ENCODE measurements at regions not wholly inside any gene's neighbourhood (a gene's known extent, or its start where the extent isn't known, plus 50 kb on each side); places are given as distances from the start of the nearest gene placed in this dataset.

DNA sequence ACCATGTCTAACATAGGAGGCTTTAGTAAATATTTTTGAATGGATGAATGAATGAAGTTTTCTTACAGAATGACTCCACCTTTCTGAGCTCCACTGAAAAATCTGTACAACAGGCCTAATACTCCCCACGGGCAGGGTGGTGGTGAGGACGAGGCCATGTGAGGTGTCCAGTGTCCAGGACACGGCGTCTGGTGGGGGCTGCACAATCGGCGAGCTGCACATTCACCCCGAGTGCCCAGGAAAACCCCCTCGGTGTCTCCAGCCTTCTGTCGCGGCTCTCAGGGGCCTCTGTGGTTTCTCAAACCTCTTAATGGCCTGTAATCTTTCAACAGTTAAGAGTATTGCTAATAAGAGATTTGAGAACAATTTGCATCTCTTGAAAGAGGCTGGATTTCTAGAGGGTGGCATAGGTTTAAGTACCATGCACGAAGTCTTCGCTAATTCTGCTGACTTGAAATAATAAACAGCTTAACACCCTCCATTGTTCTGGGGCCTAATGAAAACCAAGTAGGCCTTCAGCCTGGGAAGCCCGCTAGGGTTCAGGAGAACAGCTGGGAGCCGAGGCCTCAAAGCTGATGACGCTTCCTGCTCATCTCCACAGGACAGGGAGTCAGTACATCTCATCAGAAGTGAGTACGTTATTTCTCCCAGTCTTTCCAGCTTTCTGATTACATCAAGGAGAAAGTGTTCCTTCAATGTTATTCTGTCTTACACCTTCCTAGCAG, 304.6 kb upstream of the FOXF1 start:
- no peaks in the 10 kb centered on the region for H3K4me1 ChIP-seq (ENCODE audit: control insufficient read depth, insufficient read depth, low read length, poor library complexity, severe bottlenecking)
- H3K36me3 ChIP-seq (ENCODE audit: control insufficient read depth, insufficient read depth, low read length) = no peaks in the 10 kb centered on the region
- H3K9me3 ChIP-seq (ENCODE audit: control insufficient read depth, low read length) = no peaks in the 10 kb centered on the region
- no peak overlapping the region for H3K27ac ChIP-seq (ENCODE audit: insufficient read depth, low read length, poor library complexity, severe bottlenecking)
- no peak for DNase-seq
- no peak overlapping the region for H3K4me3 ChIP-seq (ENCODE audit: insufficient read depth, low read depth, low read length, poor library complexity, severe bottlenecking)
- no peaks in the 10 kb centered on the region for H3K27me3 ChIP-seq (replicated peaks; ENCODE audit: control insufficient read depth, insufficient read depth, low read length, poor library complexity, severe bottlenecking)

DNA sequence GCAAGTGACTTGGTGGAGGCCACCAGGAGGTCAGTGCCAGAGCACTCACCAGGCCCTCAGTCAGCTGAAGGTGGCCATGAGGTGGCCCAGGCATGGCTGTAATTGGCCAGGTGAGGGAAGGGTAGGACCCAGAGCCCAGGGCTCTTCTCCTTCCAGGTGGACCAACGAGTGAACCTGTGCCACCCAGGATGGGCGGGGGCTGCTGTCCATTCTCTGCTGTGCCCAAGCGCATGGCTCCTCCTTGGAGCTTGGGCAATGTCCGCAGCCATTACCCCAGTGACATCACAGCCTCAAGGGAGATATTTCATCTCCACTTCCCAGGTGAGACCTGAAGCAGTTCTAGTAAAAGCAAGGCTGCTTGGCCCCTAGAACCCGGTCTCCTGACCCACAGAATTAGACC, 303.0 kb upstream of the FOXF1 start:
- Histone ChIP-seq H3K4me3 (ENCODE audit: insufficient read depth, low read depth, low read length, poor library complexity, severe bottlenecking) (no peak overlapping the region), H3K9me3 (ENCODE audit: control insufficient read depth, low read length) (no peaks in the 10 kb centered on the region), H3K27me3 (replicated peaks; ENCODE audit: control insufficient read depth, insufficient read depth, low read length, poor library complexity, severe bottlenecking) (no peaks in the 10 kb centered on the region), H3K36me3 (ENCODE audit: control insufficient read depth, insufficient read depth, low read length) (no peaks in the 10 kb centered on the region), H3K4me1 (ENCODE audit: control insufficient read depth, insufficient read depth, low read length, poor library complexity, severe bottlenecking) (no peaks in the 10 kb centered on the region), H3K27ac (ENCODE audit: insufficient read depth, low read length, poor library complexity, severe bottlenecking) (no peak overlapping the region)
- DNase-seq = no peak

DNA sequence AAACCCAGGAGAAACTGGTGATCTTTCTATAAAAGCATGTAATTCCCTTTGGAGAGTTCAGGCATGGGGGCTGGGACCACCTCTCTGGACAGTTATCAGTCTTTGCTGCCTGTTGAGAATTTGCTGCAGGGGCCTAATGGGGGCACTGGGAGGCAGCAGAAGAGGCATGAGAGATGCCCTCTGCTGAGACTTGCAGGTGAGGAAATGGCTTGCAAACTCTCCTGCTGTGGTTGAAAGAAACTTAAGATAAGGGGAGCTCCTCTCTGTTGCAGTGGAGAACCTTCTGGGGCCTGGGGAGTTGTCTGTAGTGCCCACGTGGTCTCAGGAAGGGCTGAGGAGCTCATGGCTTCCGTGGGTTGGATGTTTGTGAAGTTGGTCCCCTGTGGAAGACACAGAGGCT, 301.1 kb upstream of the FOXF1 start:
- H3K27me3 ChIP-seq (replicated peaks; ENCODE audit: control insufficient read depth, insufficient read depth, low read length, poor library complexity, severe bottlenecking) = no peaks in the 10 kb centered on the region
- H3K27ac ChIP-seq (ENCODE audit: insufficient read depth, low read length, poor library complexity, severe bottlenecking) = no peak overlapping the region
- no peak overlapping the region for H3K4me3 ChIP-seq (ENCODE audit: insufficient read depth, low read depth, low read length, poor library complexity, severe bottlenecking)

DNA sequence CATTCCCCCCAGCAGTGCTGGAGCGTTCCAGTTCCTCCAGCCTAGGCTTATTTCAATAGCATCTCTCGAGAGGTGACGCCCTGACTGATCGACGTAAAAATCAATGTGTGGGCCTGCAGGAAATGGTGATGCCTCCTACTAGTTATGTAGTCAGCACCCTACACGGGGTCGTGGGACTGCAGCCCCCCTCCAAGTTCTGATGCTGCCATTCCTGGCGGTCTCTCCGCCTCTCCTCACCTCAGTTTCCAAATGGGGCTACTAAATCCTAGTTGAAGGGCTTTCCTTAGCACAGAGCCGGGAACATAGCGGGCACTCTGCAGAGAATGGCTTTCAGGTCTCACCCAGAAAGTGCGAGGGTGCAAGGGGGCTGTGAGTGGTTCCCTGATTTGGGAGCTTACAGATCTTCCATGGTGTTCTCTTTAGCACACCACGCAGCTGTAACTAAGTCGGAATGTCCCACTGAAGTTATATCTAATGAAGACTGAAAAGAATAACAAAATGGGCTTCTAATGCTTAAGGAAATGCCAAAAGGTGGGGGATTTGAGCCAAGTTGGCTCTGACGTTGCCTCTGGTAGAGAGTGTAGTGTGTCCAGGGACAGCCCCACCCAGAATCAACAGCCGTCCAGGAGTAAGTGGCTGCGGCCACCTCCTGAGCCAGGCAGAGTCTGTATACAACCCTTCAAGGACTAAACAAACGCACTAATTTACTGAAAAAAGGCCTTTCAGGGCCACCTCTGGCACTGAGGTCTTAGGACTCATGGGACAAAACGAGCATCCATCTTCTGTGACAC, 299.7 kb upstream of the FOXF1 start:
- Histone ChIP-seq H3K4me3 (ENCODE audit: insufficient read depth, low read depth, low read length, poor library complexity, severe bottlenecking) (no peak overlapping the region), H3K36me3 (ENCODE audit: control insufficient read depth, insufficient read depth, low read length) (no peaks in the 10 kb centered on the region), H3K27ac (ENCODE audit: insufficient read depth, low read length, poor library complexity, severe bottlenecking) (no peak overlapping the region), H3K4me1 (ENCODE audit: control insufficient read depth, insufficient read depth, low read length, poor library complexity, severe bottlenecking) (no peaks in the 10 kb centered on the region), H3K9me3 (ENCODE audit: control insufficient read depth, low read length) (no peaks in the 10 kb centered on the region), H3K27me3 (replicated peaks; ENCODE audit: control insufficient read depth, insufficient read depth, low read length, poor library complexity, severe bottlenecking) (no peaks in the 10 kb centered on the region)
- no peak for DNase-seq

More for the DNA sequence above, 301.1 kb upstream of the FOXF1 start:
- no peaks in the 10 kb centered on the region for H3K36me3 ChIP-seq (ENCODE audit: control insufficient read depth, insufficient read depth, low read length)
- no peaks in the 10 kb centered on the region for H3K4me1 ChIP-seq (ENCODE audit: control insufficient read depth, insufficient read depth, low read length, poor library complexity, severe bottlenecking)
- no peaks in the 10 kb centered on the region for H3K9me3 ChIP-seq (ENCODE audit: control insufficient read depth, low read length)
- DNase-seq = no peak

DNA sequence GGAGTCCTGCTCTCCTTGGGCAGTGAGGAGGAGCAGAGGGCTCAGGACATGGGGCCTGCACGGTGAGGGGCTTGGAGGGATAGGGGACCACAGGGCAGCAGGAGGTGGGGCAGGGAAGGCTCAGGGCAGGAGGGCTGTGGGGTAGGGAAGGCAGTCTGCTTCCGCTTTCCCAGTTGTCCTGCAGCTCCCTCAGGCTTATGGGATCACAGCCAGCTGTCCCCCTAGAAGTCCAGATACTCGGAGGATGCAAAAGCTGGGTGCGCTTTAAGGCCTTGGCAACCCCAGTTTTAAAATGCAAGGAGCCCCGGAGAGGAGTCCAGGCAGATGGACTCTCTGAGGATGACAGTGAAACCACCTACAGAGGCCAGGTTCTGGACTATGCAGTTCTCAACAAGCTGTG, 299.1 kb upstream of the FOXF1 start:
- H3K4me3 ChIP-seq (ENCODE audit: insufficient read depth, low read depth, low read length, poor library complexity, severe bottlenecking) = no peak overlapping the region
- no peaks in the 10 kb centered on the region for H3K27me3 ChIP-seq (replicated peaks; ENCODE audit: control insufficient read depth, insufficient read depth, low read length, poor library complexity, severe bottlenecking)
- no peaks in the 10 kb centered on the region for H3K9me3 ChIP-seq (ENCODE audit: control insufficient read depth, low read length)
- no peaks in the 10 kb centered on the region for H3K4me1 ChIP-seq (ENCODE audit: control insufficient read depth, insufficient read depth, low read length, poor library complexity, severe bottlenecking)
- H3K36me3 ChIP-seq (ENCODE audit: control insufficient read depth, insufficient read depth, low read length) = no peaks in the 10 kb centered on the region
- no peak overlapping the region for H3K27ac ChIP-seq (ENCODE audit: insufficient read depth, low read length, poor library complexity, severe bottlenecking)
- DNase-seq = no peak

DNA sequence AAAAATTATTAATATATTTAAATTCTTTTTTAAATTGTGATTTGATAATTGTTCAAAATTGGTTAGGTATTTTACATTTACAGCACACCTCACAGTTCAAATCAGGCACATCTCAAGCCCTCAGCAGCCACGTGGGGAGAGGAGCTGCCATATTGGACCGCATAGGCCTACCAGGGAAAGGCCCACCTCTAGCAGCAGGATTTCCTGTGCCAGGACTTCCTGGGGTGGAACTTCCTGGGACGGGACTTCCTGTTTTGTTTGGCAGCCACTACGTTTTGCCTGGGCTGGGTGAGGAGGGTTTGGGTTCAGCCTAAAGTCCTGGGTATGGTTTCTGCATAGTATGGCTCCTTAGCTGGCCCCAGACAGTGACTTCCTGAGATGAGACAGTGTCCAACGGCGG, 298.5 kb upstream of the FOXF1 start:
- Histone ChIP-seq H3K4me1 (ENCODE audit: control insufficient read depth, insufficient read depth, low read length, poor library complexity, severe bottlenecking) (no peaks in the 10 kb centered on the region), H3K27me3 (replicated peaks; ENCODE audit: control insufficient read depth, insufficient read depth, low read length, poor library complexity, severe bottlenecking) (no peaks in the 10 kb centered on the region), H3K27ac (ENCODE audit: insufficient read depth, low read length, poor library complexity, severe bottlenecking) (no peak overlapping the region), H3K36me3 (ENCODE audit: control insufficient read depth, insufficient read depth, low read length) (no peaks in the 10 kb centered on the region), H3K4me3 (ENCODE audit: insufficient read depth, low read depth, low read length, poor library complexity, severe bottlenecking) (no peak overlapping the region), H3K9me3 (ENCODE audit: control insufficient read depth, low read length) (no peaks in the 10 kb centered on the region)
- DNase-seq = no peak

DNA sequence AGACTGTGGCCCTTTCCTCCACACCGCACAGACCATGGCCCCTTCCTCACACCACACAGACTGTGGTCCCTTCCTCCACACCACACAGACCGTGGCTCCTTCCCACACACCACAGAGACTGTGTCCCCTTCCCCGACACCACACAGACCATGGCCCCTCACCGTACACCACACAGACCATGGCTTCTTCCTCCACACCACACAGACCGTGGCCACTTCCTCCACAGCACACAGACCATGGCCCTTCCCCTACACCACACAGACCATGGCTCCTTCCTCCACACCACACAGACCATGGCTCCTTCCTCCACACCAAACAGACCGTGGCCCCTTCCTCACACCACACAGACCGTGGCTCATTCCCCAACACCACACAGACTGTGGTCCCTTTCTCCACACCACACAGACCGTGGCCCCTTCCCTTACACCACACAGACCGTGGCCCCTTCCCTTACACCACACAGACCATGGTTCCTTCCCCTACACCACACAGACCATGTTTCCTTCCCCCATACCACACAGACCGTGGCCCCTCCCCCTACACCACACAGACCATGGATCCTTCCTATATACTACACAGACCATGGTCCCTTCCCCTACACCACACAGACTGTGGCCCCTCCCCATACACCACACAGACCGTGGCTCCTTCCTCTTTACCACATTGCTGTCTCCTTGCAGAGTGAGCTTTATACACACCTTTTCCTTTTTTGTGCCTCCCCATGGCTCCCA, 297.5 kb upstream of the FOXF1 start:
- DNase-seq = no peak
- Histone ChIP-seq H3K27me3 (replicated peaks; ENCODE audit: control insufficient read depth, insufficient read depth, low read length, poor library complexity, severe bottlenecking) (no peaks in the 10 kb centered on the region), H3K9me3 (ENCODE audit: control insufficient read depth, low read length) (no peaks in the 10 kb centered on the region), H3K4me1 (ENCODE audit: control insufficient read depth, insufficient read depth, low read length, poor library complexity, severe bottlenecking) (no peaks in the 10 kb centered on the region), H3K27ac (ENCODE audit: insufficient read depth, low read length, poor library complexity, severe bottlenecking) (no peak overlapping the region), H3K4me3 (ENCODE audit: insufficient read depth, low read depth, low read length, poor library complexity, severe bottlenecking) (no peak overlapping the region), H3K36me3 (ENCODE audit: control insufficient read depth, insufficient read depth, low read length) (no peaks in the 10 kb centered on the region)

DNA sequence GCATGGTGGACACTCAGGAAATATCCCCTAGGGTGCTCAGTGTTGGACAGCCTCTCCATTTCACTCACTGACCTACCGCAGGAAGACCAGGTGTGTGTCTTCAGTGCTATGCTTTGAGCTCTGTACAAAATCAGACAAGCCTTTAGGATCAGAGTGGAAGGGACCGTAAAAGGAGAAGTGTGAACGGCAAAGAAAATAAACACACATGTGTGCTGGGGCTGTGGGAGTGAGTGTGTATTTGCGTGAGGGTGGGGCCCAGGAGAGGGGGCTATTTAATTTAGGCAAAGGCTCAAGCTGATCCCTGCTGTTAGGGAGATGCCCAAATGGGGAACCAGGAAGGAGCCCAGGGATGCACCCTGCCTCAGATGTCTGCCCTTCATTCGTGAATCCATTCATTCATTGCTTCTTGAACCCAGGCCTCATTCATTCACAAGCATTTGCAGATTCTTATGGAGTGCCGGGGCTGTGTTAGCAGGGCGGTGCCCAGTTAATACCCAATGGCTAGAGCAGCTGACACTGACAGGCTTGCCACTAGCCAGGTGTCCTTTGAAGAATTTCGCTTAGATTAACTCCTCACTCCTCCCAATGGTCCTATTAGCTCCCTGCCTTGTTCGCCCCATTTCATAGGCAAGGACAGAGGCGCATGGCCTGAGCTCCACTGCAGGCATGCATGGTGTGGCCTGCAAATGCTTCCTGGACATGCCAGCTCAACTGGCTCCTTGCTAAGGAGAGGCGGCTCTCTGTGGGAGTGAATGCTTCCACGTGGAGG, 296.7 kb upstream of the FOXF1 start:
- Histone ChIP-seq H3K4me1 (ENCODE audit: control insufficient read depth, insufficient read depth, low read length, poor library complexity, severe bottlenecking) (no peaks in the 10 kb centered on the region), H3K4me3 (ENCODE audit: insufficient read depth, low read depth, low read length, poor library complexity, severe bottlenecking) (no peak overlapping the region), H3K27ac (ENCODE audit: insufficient read depth, low read length, poor library complexity, severe bottlenecking) (no peak overlapping the region), H3K27me3 (replicated peaks; ENCODE audit: control insufficient read depth, insufficient read depth, low read length, poor library complexity, severe bottlenecking) (no peaks in the 10 kb centered on the region), H3K36me3 (ENCODE audit: control insufficient read depth, insufficient read depth, low read length) (no peaks in the 10 kb centered on the region), H3K9me3 (ENCODE audit: control insufficient read depth, low read length) (no peaks in the 10 kb centered on the region)
- no peak for DNase-seq

DNA sequence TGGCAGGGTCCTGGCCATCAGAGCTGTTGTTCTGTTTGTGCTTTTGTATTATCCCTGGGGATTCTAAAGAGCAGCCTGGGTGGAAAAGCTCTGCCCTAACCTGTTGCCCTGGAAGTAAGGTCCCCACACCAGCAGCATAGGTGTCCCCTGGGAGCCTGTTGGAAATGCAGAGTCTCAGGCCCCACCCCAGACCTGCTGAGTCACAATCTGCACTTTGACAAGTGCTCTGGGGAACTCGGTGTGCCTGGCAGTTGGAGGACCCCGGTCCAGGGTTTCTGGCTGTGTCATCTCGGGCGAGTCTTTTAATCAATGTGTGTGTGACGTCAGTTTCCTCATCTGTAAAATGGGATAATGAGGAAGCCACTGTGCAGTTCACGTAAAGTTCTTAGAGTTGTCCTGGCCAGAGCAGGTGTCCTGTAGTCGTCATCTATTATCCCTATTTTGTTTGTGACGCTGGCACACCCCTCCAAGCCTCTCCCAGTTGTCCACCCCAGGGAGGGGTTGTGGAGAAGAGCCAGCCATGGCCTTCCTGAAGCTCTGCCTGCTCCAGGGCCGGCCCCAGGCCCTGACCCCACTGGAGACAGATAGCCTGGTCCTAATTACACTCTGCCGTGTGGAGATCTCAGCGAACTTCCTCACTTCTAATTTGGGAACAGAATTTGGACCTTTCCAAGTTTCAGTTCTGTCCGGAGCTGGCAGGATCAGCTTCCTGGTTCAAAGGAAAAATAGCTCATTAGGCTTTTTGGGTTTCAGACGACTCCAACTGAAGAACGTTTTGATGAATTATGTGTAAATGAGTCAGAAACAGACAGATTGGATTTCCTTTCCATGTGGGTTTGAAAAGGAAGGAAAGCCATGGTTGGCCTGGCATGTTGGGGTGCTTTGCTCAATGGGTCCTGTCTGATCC, 295.7 kb upstream of the FOXF1 start:
- H3K27me3 ChIP-seq (replicated peaks; ENCODE audit: control insufficient read depth, insufficient read depth, low read length, poor library complexity, severe bottlenecking) = no peaks in the 10 kb centered on the region
- no peak overlapping the region for H3K27ac ChIP-seq (ENCODE audit: insufficient read depth, low read length, poor library complexity, severe bottlenecking)
- no peaks in the 10 kb centered on the region for H3K36me3 ChIP-seq (ENCODE audit: control insufficient read depth, insufficient read depth, low read length)
- no peak for DNase-seq
- H3K9me3 ChIP-seq (ENCODE audit: control insufficient read depth, low read length) = no peaks in the 10 kb centered on the region
- H3K4me3 ChIP-seq (ENCODE audit: insufficient read depth, low read depth, low read length, poor library complexity, severe bottlenecking) = no peak overlapping the region
- no peaks in the 10 kb centered on the region for H3K4me1 ChIP-seq (ENCODE audit: control insufficient read depth, insufficient read depth, low read length, poor library complexity, severe bottlenecking)
